ENCODE measurements at regions not wholly inside any gene's neighbourhood (a gene's known extent, or its start where the extent isn't known, plus 50 kb on each side); places are given as distances from the start of the nearest gene placed in this dataset.

GRCh38 chr20:55569084-55569483 is 436.2 kb downstream of the CBLN4 start:
- Histone ChIP-seq H3K27me3 (ENCODE audit: insufficient read depth, low read length) (no peaks in the 10 kb centered on the region), H3K9ac (ENCODE audit: low read depth, low read length) (no peak overlapping the region), H3K36me3 (ENCODE audit: insufficient read depth, low read depth, low read length) (no peaks in the 10 kb centered on the region), H3K9me3 (ENCODE audit: insufficient read depth, low read depth, low read length) (no peaks in the 10 kb centered on the region), H3K27ac (ENCODE audit: low read length) (no peak overlapping the region), H3K4me3 (ENCODE audit: low read length) (no peak overlapping the region), H3K4me1 (ENCODE audit: insufficient read depth, low read length) (no peaks in the 10 kb centered on the region)

GRCh38 chr20:55567826-55568225 is 437.5 kb downstream of the CBLN4 start:
- Histone ChIP-seq H3K27me3 (ENCODE audit: insufficient read depth, low read length) (no peaks in the 10 kb centered on the region), H3K9ac (ENCODE audit: low read depth, low read length) (no peak overlapping the region), H3K4me3 (ENCODE audit: low read length) (no peak overlapping the region), H3K27ac (ENCODE audit: low read length) (no peak overlapping the region), H3K4me1 (ENCODE audit: insufficient read depth, low read length) (no peaks in the 10 kb centered on the region), H3K9me3 (ENCODE audit: insufficient read depth, low read depth, low read length) (no peaks in the 10 kb centered on the region), H3K36me3 (ENCODE audit: insufficient read depth, low read depth, low read length) (no peaks in the 10 kb centered on the region)

GRCh38 chr20:55565096-55565773 is 440.1 kb downstream of the CBLN4 start:
- Histone ChIP-seq H3K36me3 (ENCODE audit: insufficient read depth, low read depth, low read length) (no peaks in the 10 kb centered on the region), H3K9ac (ENCODE audit: low read depth, low read length) (no peak overlapping the region), H3K4me1 (ENCODE audit: insufficient read depth, low read length) (no peaks in the 10 kb centered on the region), H3K27ac (ENCODE audit: low read length) (no peak overlapping the region), H3K4me3 (ENCODE audit: low read length) (no peak overlapping the region), H3K9me3 (ENCODE audit: insufficient read depth, low read depth, low read length) (no peaks in the 10 kb centered on the region), H3K27me3 (ENCODE audit: insufficient read depth, low read length) (no peaks in the 10 kb centered on the region)

GRCh38 chr20:55561259-55561658 is 444.1 kb downstream of the CBLN4 start:
- Histone ChIP-seq H3K9ac (ENCODE audit: low read depth, low read length) (no peak overlapping the region), H3K27me3 (ENCODE audit: insufficient read depth, low read length) (no peaks in the 10 kb centered on the region), H3K4me3 (ENCODE audit: low read length) (no peak overlapping the region), H3K27ac (ENCODE audit: low read length) (no peak overlapping the region), H3K9me3 (ENCODE audit: insufficient read depth, low read depth, low read length) (no peaks in the 10 kb centered on the region), H3K36me3 (ENCODE audit: insufficient read depth, low read depth, low read length) (no peaks in the 10 kb centered on the region), H3K4me1 (ENCODE audit: insufficient read depth, low read length) (no peaks in the 10 kb centered on the region)

- Histone ChIP-seq H3K27ac (ENCODE audit: low read length) (no peak overlapping the region), H3K4me3 (ENCODE audit: low read length) (no peak overlapping the region), H3K4me1 (ENCODE audit: insufficient read depth, low read length) (no peaks in the 10 kb centered on the region), H3K36me3 (ENCODE audit: insufficient read depth, low read depth, low read length) (no peaks in the 10 kb centered on the region), H3K27me3 (ENCODE audit: insufficient read depth, low read length) (no peaks in the 10 kb centered on the region), H3K9me3 (ENCODE audit: insufficient read depth, low read depth, low read length) (peaks cover 9% of the 10 kb centered on the region), H3K9ac (ENCODE audit: low read depth, low read length) (no peak overlapping the region)
Observed at GRCh38 chr20:55557191-55557590, 448.1 kb downstream of the CBLN4 start.

GRCh38 chr20:55555075-55555650 is 450.2 kb downstream of the CBLN4 start:
- no peaks in the 10 kb centered on the region for H3K36me3 ChIP-seq (ENCODE audit: insufficient read depth, low read depth, low read length)
- no peak overlapping the region for H3K27ac ChIP-seq (ENCODE audit: low read length)
- peaks cover 13% of the 10 kb centered on the region for H3K9me3 ChIP-seq (ENCODE audit: insufficient read depth, low read depth, low read length)
- no peaks in the 10 kb centered on the region for H3K27me3 ChIP-seq (ENCODE audit: insufficient read depth, low read length)
- H3K4me1 ChIP-seq (ENCODE audit: insufficient read depth, low read length) = no peaks in the 10 kb centered on the region
- H3K4me3 ChIP-seq (ENCODE audit: low read length) = no peak overlapping the region
- no peak overlapping the region for H3K9ac ChIP-seq (ENCODE audit: low read depth, low read length)

GRCh38 chr20:55544638-55545037 is 460.7 kb downstream of the CBLN4 start:
- Histone ChIP-seq H3K9ac (ENCODE audit: low read depth, low read length) (no peak overlapping the region), H3K36me3 (ENCODE audit: insufficient read depth, low read depth, low read length) (no peaks in the 10 kb centered on the region), H3K27me3 (ENCODE audit: insufficient read depth, low read length) (no peaks in the 10 kb centered on the region), H3K4me1 (ENCODE audit: insufficient read depth, low read length) (no peaks in the 10 kb centered on the region), H3K4me3 (ENCODE audit: low read length) (no peak overlapping the region), H3K9me3 (ENCODE audit: insufficient read depth, low read depth, low read length) (no peaks in the 10 kb centered on the region), H3K27ac (ENCODE audit: low read length) (no peak overlapping the region)

GRCh38 chr20:55540486-55540885 is 464.8 kb downstream of the CBLN4 start:
- Histone ChIP-seq H3K36me3 (ENCODE audit: insufficient read depth, low read depth, low read length) (no peaks in the 10 kb centered on the region), H3K9ac (ENCODE audit: low read depth, low read length) (no peak overlapping the region), H3K9me3 (ENCODE audit: insufficient read depth, low read depth, low read length) (no peaks in the 10 kb centered on the region), H3K4me3 (ENCODE audit: low read length) (no peak overlapping the region), H3K27me3 (ENCODE audit: insufficient read depth, low read length) (no peaks in the 10 kb centered on the region), H3K4me1 (ENCODE audit: insufficient read depth, low read length) (no peaks in the 10 kb centered on the region), H3K27ac (ENCODE audit: low read length) (no peak overlapping the region)

GRCh38 chr20:55540013-55540412 is 465.3 kb downstream of the CBLN4 start:
- Histone ChIP-seq H3K36me3 (ENCODE audit: insufficient read depth, low read depth, low read length) (no peaks in the 10 kb centered on the region), H3K9me3 (ENCODE audit: insufficient read depth, low read depth, low read length) (no peaks in the 10 kb centered on the region), H3K9ac (ENCODE audit: low read depth, low read length) (no peak overlapping the region), H3K4me1 (ENCODE audit: insufficient read depth, low read length) (no peaks in the 10 kb centered on the region), H3K27ac (ENCODE audit: low read length) (no peak overlapping the region), H3K4me3 (ENCODE audit: low read length) (no peak overlapping the region), H3K27me3 (ENCODE audit: insufficient read depth, low read length) (no peaks in the 10 kb centered on the region)

GRCh38 chr20:55538261-55538908 is 466.9 kb downstream of the CBLN4 start:
- H3K36me3 ChIP-seq (ENCODE audit: insufficient read depth, low read depth, low read length) = no peaks in the 10 kb centered on the region

GRCh38 chr20:55535366-55535765 is 470.0 kb downstream of the CBLN4 start:
- H3K27me3 ChIP-seq (ENCODE audit: insufficient read depth, low read length) = no peaks in the 10 kb centered on the region
- H3K9me3 ChIP-seq (ENCODE audit: insufficient read depth, low read depth, low read length) = no peaks in the 10 kb centered on the region
- H3K4me3 ChIP-seq (ENCODE audit: low read length) = no peak overlapping the region
- no peak overlapping the region for H3K27ac ChIP-seq (ENCODE audit: low read length)
- H3K36me3 ChIP-seq (ENCODE audit: insufficient read depth, low read depth, low read length) = no peaks in the 10 kb centered on the region
- 0 out of 2 replicates have a peak, but pooled peaks cover 3% of the 10 kb centered on the region for H3K4me1 ChIP-seq (ENCODE audit: insufficient read depth, low read length)
- no peak overlapping the region for H3K9ac ChIP-seq (ENCODE audit: low read depth, low read length)

More at GRCh38 chr20:55538261-55538908, 466.9 kb downstream of the CBLN4 start:
- no peaks in the 10 kb centered on the region for H3K27me3 ChIP-seq (ENCODE audit: insufficient read depth, low read length)
- no peak overlapping the region for H3K27ac ChIP-seq (ENCODE audit: low read length)
- H3K9me3 ChIP-seq (ENCODE audit: insufficient read depth, low read depth, low read length) = no peaks in the 10 kb centered on the region
- H3K9ac ChIP-seq (ENCODE audit: low read depth, low read length) = no peak overlapping the region
- H3K4me1 ChIP-seq (ENCODE audit: insufficient read depth, low read length) = no peaks in the 10 kb centered on the region
- no peak overlapping the region for H3K4me3 ChIP-seq (ENCODE audit: low read length)

GRCh38 chr20:55533632-55534031 is 471.7 kb downstream of the CBLN4 start:
- H3K4me1 ChIP-seq (ENCODE audit: insufficient read depth, low read length) = peaks cover 4% of the 10 kb centered on the region; the same call in 1 of the 2 replicates
- H3K27ac ChIP-seq (ENCODE audit: low read length) = no peak overlapping the region
- H3K9me3 ChIP-seq (ENCODE audit: insufficient read depth, low read depth, low read length) = no peaks in the 10 kb centered on the region
- no peak overlapping the region for H3K4me3 ChIP-seq (ENCODE audit: low read length)
- no peak overlapping the region for H3K9ac ChIP-seq (ENCODE audit: low read depth, low read length)
- no peaks in the 10 kb centered on the region for H3K36me3 ChIP-seq (ENCODE audit: insufficient read depth, low read depth, low read length)
- H3K27me3 ChIP-seq (ENCODE audit: insufficient read depth, low read length) = no peaks in the 10 kb centered on the region

Data from iPS-20b (cell line).